Muscle layer of colon (tissue), 2 donors: ENCODE measurements at regions not wholly inside any gene's neighbourhood (a gene's known extent, or its start where the extent isn't known, plus 50 kb on each side); places are given as distances from the start of the nearest gene placed in this dataset.

Source experiments
- H3K27ac ChIP-seq: one replicate; pipeline ENCODE4 v1.7.0; 2013; ENCODE audit warnings: low read depth, mild to moderate bottlenecking, low read length, moderate library complexity
- H3K27me3 ChIP-seq, 2 donors: one replicate each; pipeline ENCODE4 v1.7.0; 2013; ENCODE audit warnings: low read length in 2 of 2, mild to moderate bottlenecking in 2 of 2; ENCODE audit not compliant: insufficient read depth in 2 of 2, control insufficient read depth in 1 of 2
- H3K36me3 ChIP-seq: one replicate; pipeline ENCODE4 v1.7.0; 2013; ENCODE audit warnings: mild to moderate bottlenecking, low read length; ENCODE audit not compliant: insufficient read depth
- H3K4me1 ChIP-seq: one replicate; pipeline ENCODE4 v1.7.0; 2013; ENCODE audit warnings: mild to moderate bottlenecking, low read length; ENCODE audit not compliant: insufficient read depth
- H3K4me3 ChIP-seq, 2 donors: one replicate each; pipeline ENCODE4 v1.7.0; 2013; ENCODE audit warnings: low read length in 2 of 2, low read depth in 1 of 2, mild to moderate bottlenecking in 1 of 2, moderate library complexity in 1 of 2
- H3K9ac ChIP-seq: one replicate; pipeline ENCODE4 v1.7.0; 2013; ENCODE audit warnings: low read length
- H3K9me3 ChIP-seq: one replicate; pipeline ENCODE4 v1.7.0; 2013; ENCODE audit warnings: mild to moderate bottlenecking, low read length
- donor health status: abdominal sarcoma.
- donor health status: Adenocarcinoma of cecum.

GRCh38 chr2:180621366-180621765, 359.0 kb upstream of the UBE2E3 start:
- Histone ChIP-seq H3K4me3 (no peak overlapping the region), H3K4me1 (no peaks in the 10 kb centered on the region), H3K36me3 (no peaks in the 10 kb centered on the region), H3K27ac (no peak overlapping the region), H3K9me3 (no peaks in the 10 kb centered on the region), H3K9ac (no peak overlapping the region), H3K27me3 (no peaks in the 10 kb centered on the region)

- H3K9me3 ChIP-seq = no peaks in the 10 kb centered on the region
- no peaks in the 10 kb centered on the region for H3K4me1 ChIP-seq
- no peak overlapping the region for H3K4me3 ChIP-seq
- H3K36me3 ChIP-seq = no peaks in the 10 kb centered on the region
- no peaks in the 10 kb centered on the region for H3K27me3 ChIP-seq
- no peak overlapping the region for H3K27ac ChIP-seq
- H3K9ac ChIP-seq = no peak overlapping the region
Measured at GRCh38 chr2:180618570-180618969, 361.8 kb upstream of the UBE2E3 start.

- no peaks in the 10 kb centered on the region for H3K36me3 ChIP-seq
- no peak overlapping the region for H3K4me3 ChIP-seq
- no peaks in the 10 kb centered on the region for H3K27me3 ChIP-seq
- peaks cover 4% of the 10 kb centered on the region for H3K4me1 ChIP-seq
- H3K27ac ChIP-seq = no peak overlapping the region
- no peak overlapping the region for H3K9ac ChIP-seq
- no peaks in the 10 kb centered on the region for H3K9me3 ChIP-seq
Measured at GRCh38 chr2:180614776-180615175, 365.6 kb upstream of the UBE2E3 start.

- Histone ChIP-seq H3K4me3 (no peak overlapping the region), H3K9ac (no peak overlapping the region), H3K36me3 (no peaks in the 10 kb centered on the region), H3K9me3 (no peaks in the 10 kb centered on the region), H3K27ac (no peak overlapping the region), H3K4me1 (peaks cover 9% of the 10 kb centered on the region), H3K27me3 (no peaks in the 10 kb centered on the region)
Measured at GRCh38 chr2:180609626-180610340, 370.6 kb upstream of the UBE2E3 start.

- Histone ChIP-seq H3K36me3 (no peaks in the 10 kb centered on the region), H3K27me3 (no peaks in the 10 kb centered on the region), H3K9me3 (no peaks in the 10 kb centered on the region), H3K27ac (no peak overlapping the region), H3K4me1 (peaks cover 9% of the 10 kb centered on the region), H3K9ac (no peak overlapping the region), H3K4me3 (no peak overlapping the region)
Measured at GRCh38 chr2:180607514-180608049, 372.8 kb upstream of the UBE2E3 start.

GRCh38 chr2:180604077-180604476, 376.3 kb upstream of the UBE2E3 start:
- no peaks in the 10 kb centered on the region for H3K27me3 ChIP-seq

GRCh38 chr2:180601016-180601415, 379.4 kb upstream of the UBE2E3 start:
- Histone ChIP-seq H3K4me1 (no peaks in the 10 kb centered on the region), H3K4me3 (no peak overlapping the region), H3K27ac (no peak overlapping the region), H3K9ac (no peak overlapping the region), H3K9me3 (no peaks in the 10 kb centered on the region), H3K36me3 (no peaks in the 10 kb centered on the region), H3K27me3 (no peaks in the 10 kb centered on the region)

More at GRCh38 chr2:180604077-180604476, 376.3 kb upstream of the UBE2E3 start:
- H3K9me3 ChIP-seq = no peaks in the 10 kb centered on the region
- no peak overlapping the region for H3K27ac ChIP-seq
- H3K36me3 ChIP-seq = no peaks in the 10 kb centered on the region
- no peak overlapping the region for H3K4me3 ChIP-seq
- no peak overlapping the region for H3K9ac ChIP-seq
- no peaks in the 10 kb centered on the region for H3K4me1 ChIP-seq

- Histone ChIP-seq H3K27me3 (no peaks in the 10 kb centered on the region), H3K36me3 (no peaks in the 10 kb centered on the region), H3K4me3 (no peak overlapping the region), H3K4me1 (no peaks in the 10 kb centered on the region), H3K9me3 (no peaks in the 10 kb centered on the region), H3K27ac (no peak overlapping the region), H3K9ac (no peak overlapping the region)
Measured at GRCh38 chr2:180599804-180600203, 380.6 kb upstream of the UBE2E3 start.

- no peaks in the 10 kb centered on the region for H3K9me3 ChIP-seq
- H3K36me3 ChIP-seq = no peaks in the 10 kb centered on the region
- no peak overlapping the region for H3K27ac ChIP-seq
- H3K27me3 ChIP-seq = no peaks in the 10 kb centered on the region
- no peak overlapping the region for H3K9ac ChIP-seq
- no peak overlapping the region for H3K4me3 ChIP-seq
- H3K4me1 ChIP-seq = no peaks in the 10 kb centered on the region
Measured at GRCh38 chr2:180597179-180597578, 383.2 kb upstream of the UBE2E3 start.

GRCh38 chr2:180596453-180596852, 384.0 kb upstream of the UBE2E3 start:
- Histone ChIP-seq H3K27ac (no peak overlapping the region), H3K9ac (no peak overlapping the region), H3K4me1 (no peaks in the 10 kb centered on the region), H3K9me3 (no peaks in the 10 kb centered on the region), H3K36me3 (no peaks in the 10 kb centered on the region), H3K4me3 (no peak overlapping the region), H3K27me3 (no peaks in the 10 kb centered on the region)

- Histone ChIP-seq H3K4me1 (no peaks in the 10 kb centered on the region), H3K27me3 (no peaks in the 10 kb centered on the region), H3K9me3 (no peaks in the 10 kb centered on the region), H3K27ac (no peak overlapping the region), H3K9ac (no peak overlapping the region), H3K4me3 (no peak overlapping the region), H3K36me3 (no peaks in the 10 kb centered on the region)
Measured at GRCh38 chr2:180591947-180592346, 388.5 kb upstream of the UBE2E3 start.
